ENCODE measurements at regions not wholly inside any gene's neighbourhood (a gene's known extent, or its start where the extent isn't known, plus 50 kb on each side); places are given as distances from the start of the nearest gene placed in this dataset.

- TF ChIP-seq CTCF (conservative IDR thresholded peaks at IDR 0.05 in 1 of 2, IDR thresholded peaks at IDR 0.05 in 1 of 2; ENCODE audit: low read depth in 1 of 2, low read length in 2 of 2) (no peak), EZH2 (IDR thresholded peaks at IDR 0.05; ENCODE audit: low read length, missing control alignments) (no peak)
Observed at GRCh38 chr17:34757106-34757505, 177.7 kb downstream of the TMEM132E start.

Measured in fibroblast of lung (primary cell).